NCI-H146 (cell line): ENCODE measurements at regions not wholly inside any gene's neighbourhood (a gene's known extent, or its start where the extent isn't known, plus 50 kb on each side); places are given as distances from the start of the nearest gene placed in this dataset.
"Not testable (repeated sequence)": the region's sequence is repeated elsewhere in the genome, so short reads cannot be mapped to it uniquely, and the experiment has no call there.

ENCODE experiments used
- DNase-seq: peaks from one replicate; lab custom pipeline; 2025; lab: John Stamatoyannopoulos, UW

- DNase-seq = no peak
These were observed 209.3 kb downstream of the TDRD15 start for GRCh38 chr2:21332993-21333625.

DNA sequence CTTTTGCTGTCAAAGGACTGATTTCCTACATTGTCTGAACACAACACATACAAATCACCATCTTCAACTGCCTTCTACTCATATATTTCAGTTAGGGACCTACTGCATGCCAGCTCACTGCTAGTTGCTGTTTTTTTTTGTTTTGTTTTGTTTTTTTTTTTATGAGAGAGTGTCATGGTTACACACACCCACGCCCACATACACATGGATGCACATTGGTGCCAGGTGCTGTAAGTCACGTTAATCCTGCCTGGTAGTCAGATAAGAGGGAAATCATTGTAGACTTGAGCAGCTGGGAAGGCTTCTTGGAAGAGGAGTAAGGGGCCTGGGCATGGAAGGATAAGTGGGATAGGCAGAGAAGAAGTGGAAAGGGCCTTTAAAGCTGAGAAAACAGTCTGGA is 209.9 kb downstream of the TDRD15 start:
- DNase-seq = no peak

GRCh38 chr2:21346984-21347383 is 223.2 kb downstream of the TDRD15 start:
- no peak for DNase-seq

DNA sequence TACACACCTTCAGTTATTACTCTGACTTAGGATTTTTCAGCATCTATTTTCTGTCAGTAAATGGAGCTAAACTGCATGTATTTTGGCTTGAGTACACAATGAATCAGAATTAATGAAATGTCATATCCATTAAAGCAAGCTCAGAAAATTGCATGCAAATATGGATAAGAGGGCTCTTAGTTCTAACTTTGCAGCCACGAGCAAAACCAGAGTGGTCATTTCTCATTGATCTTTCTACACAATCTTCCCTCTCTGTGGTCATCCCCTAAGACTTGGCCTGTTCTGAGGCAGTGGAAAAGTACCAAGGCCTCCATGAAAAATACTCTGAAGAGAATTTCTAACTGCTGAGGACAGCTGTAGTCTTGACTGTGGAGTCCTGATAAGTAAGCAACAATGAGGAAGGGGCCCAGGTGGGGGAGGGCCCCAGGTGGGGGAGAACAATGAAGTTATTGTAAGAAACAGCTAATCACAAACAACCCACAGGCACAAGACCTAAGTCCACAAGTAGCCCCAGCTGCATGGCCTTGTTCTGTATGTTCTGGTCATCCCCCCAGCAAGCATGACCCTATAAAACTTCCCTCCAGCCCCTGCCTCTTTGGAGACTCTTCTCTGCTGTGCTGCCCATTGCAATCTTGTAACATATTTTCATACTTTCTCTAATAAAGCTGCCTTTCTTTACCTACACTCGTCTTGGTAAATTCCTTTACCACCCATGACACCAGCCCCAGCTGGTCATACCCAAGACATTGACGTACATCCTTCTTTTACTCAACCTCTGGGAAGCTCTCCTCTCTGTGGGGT is 230.3 kb downstream of the TDRD15 start:
- DNase-seq = no peak

DNA sequence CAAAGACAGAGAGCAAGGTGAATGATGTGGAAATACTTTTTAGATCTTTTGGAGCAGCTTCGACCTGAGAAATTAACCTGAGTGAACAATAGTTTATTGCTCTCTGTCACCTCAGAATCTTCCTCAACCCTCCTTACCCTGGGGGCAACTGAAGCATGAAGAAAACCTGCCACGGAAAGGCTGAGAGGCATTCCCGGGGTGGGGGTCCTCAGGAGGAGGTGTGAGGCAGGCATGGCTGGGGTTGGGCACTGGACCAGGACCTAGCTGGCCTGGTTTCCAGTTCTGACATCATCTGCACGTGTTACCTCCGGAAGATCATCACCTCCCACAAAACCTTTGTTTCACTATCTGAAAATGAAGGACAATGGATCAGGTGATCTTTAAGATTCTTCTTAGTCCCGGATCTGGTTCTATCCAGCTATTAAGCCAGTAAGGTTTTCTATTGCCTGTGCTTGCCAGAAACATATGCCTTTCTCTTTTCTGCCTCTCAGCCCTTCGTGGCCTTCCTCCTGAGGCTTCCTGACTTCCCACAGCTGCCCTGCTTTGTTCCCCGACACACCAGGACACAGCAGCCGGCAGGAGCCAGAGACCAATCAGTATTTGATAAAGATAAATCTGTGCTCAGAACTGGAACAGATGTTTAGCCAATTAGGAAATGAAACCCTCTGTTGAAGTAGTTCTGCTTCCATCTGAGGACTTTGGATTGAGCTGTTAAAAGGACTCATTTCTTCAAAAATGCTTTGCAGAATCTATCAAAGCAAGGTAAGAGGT is 232.5 kb downstream of the TDRD15 start:
- DNase-seq = no peak

GRCh38 chr2:21356857-21357255 is 233.1 kb downstream of the TDRD15 start:
- DNase-seq = no peak

GRCh38 chr2:21358976-21359375 is 235.2 kb downstream of the TDRD15 start:
- no peak for DNase-seq

- no peak for DNase-seq
These were observed 237.6 kb downstream of the TDRD15 start for GRCh38 chr2:21361384-21361783.

DNA sequence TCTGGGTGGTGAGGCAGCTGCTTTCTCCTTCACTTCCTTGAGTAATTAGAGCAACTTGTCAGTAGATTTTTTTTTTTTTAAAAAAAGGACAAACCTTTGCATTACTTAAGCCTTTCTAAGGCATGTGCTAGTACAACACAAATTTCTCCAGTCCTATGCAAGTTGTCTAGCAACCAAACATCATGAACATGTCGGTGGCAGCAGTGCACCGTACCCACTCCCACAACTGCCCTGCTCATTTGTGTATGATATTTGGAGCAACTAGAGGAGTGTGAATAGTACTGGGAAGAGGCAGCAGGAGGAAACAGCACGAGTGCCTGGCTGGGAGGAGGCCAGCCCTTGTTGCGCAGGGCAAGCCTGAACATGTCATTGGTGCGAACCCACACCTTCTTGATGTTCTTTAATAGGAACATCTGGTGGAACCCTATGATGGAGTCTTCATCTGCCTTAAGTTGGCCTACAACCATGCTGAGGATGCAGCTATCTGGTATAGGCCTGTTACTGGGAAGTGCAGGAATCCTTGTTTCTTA is 238.3 kb downstream of the TDRD15 start:
- no peak for DNase-seq

GRCh38 chr2:21363364-21363763 is 239.6 kb downstream of the TDRD15 start:
- no peak for DNase-seq

GRCh38 chr2:21367421-21367820 is 243.7 kb downstream of the TDRD15 start:
- no peak for DNase-seq

DNA sequence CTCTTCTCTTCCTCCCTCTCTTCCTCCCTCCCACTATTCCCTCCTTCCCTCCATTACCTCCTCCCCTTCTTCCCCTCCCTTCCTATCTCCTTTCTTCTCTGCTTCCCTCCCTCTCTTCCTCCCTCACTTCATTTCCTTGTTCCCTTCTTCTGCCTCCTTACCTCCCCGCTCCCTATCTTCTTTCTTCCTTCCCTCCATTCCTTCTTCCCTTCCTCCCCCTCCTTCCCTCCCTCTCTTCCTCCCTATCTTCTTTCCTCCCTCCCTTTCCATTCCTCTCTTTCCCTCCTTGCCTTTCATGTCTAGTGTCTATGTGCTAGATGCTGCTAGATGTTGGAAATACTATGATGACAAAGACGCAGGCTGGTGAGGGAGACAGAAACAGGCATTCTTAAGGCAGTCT is 246.0 kb downstream of the TDRD15 start:
- no peak for DNase-seq

- no peak for DNase-seq
These were observed 247.8 kb downstream of the TDRD15 start for GRCh38 chr2:21371499-21372003.

- DNase-seq = no peak
These were observed 248.9 kb downstream of the TDRD15 start for GRCh38 chr2:21372654-21373053.

DNA sequence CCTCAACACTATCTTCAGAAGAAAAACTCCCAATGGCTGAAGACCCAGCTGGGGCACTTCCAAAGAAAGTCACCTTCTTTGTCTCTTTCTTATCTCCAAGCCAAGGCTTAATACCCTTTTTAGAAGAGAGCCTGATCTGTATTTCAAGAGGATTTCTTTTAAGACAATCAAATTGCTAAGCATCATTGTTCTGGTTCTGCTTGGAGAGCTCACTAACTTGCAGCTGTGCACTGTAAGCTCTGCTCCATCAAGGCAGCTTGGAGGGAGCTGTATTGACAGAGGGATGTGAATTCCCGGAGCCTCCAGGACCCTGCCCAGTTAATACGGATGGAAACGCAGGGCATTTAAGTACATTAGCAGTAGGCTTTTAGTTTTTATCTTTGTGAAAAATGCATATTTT is 253.1 kb downstream of the TDRD15 start:
- no peak for DNase-seq

- DNase-seq = no peak
These were observed 255.4 kb downstream of the TDRD15 start for GRCh38 chr2:21379140-21379539.

- not testable (repeated sequence) for DNase-seq
These were observed 255.9 kb downstream of the TDRD15 start for GRCh38 chr2:21379668-21380067.

GRCh38 chr2:21381421-21381820 is 257.7 kb downstream of the TDRD15 start:
- DNase-seq = no peak

DNA sequence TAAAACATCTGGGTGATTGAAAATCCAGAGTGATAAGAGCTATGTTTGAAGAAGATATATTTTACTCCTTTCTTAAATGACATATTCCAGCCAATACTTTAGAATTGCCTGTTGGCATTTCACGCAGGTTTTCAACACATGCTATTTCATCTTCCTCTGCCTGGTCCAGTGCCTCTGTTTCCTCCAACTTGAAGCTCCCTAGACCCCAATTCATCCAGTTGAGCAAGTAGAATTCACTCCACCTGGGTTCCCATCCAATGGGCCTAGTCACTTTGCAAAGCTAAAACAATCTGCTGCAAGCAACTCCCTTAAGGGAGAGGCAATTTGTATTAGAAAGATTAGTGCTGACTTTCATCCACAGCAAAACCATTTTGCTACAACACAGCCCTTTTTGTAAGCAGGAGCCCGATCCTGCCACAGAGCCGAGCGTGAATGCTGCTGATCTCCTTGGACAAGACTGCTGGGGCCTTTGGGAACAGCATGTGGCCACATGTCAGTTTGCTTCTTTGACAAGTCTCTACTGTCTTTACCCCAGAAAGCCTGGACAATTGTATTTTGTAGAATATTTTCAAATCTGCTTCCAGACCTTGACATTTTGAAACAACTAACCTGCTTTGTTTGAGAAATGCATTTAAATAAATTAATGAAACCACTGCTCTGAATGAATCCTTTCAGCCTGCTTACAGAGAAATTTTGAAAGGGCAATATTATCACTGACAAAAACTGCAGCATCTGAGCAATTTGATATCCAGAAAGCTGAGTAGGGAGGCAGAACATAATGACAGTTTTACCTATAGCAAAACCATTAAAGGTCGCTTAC is 259.1 kb downstream of the TDRD15 start:
- DNase-seq = no peak

- DNase-seq = no peak
These were observed 262.9 kb downstream of the TDRD15 start for GRCh38 chr2:21386666-21387065.

DNA sequence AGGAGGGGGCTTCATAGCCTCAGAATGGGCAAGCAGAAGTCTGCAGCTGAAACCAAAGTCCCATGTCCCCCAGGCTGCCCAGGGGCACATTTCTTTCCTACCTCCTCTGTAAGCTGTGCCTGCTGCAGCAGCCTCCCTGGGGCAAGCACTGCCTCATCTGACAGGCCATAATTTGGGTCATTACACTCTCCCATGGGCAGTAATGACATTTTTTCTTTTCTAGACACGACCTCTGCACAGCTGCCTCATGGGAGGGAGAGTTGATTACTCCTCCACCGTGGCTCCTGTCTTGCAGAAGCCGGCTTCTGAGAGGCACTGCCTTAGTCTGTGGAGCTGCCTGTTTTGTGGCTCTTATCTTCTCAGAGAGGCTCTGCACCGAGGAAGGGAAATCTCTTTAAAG is 268.9 kb downstream of the TDRD15 start:
- no peak for DNase-seq

GRCh38 chr2:21393173-21393572 is 269.4 kb downstream of the TDRD15 start:
- DNase-seq = no peak
